Superior temporal gyrus (tissue), 1 donor: ENCODE measurements at regions not wholly inside any gene's neighbourhood (a gene's known extent, or its start where the extent isn't known, plus 50 kb on each side); places are given as distances from the start of the nearest gene placed in this dataset.
A peak's percentile ranks its signal among the peaks of the same experiment; 100 is the strongest.

ENCODE experiments used
- DNase-seq: peaks from one replicate; pipeline ENCODE4 v3.0.0-alpha.2; 2016; ENCODE audit errors: extremely low spot score

DNA sequence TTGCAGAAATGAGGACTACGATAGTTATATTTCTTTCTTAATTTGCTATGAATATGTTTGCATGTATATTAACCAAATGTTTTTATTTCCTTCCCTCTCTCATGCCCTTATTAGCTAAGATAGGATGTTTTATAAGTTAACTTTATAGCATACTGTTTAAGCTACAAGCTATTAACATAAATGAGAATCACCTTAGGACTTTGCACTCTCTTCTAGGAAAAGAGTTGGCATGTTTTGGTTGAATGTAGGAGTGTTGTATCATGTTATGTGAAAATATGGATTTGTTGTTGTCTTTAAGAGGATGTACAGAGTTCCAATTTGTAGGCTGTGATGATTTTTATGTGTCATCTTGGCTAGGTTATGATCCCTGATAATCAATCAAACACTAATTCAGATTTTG is 467.4 kb upstream of the SETBP1 start:
- DNase-seq, result no peak

DNA sequence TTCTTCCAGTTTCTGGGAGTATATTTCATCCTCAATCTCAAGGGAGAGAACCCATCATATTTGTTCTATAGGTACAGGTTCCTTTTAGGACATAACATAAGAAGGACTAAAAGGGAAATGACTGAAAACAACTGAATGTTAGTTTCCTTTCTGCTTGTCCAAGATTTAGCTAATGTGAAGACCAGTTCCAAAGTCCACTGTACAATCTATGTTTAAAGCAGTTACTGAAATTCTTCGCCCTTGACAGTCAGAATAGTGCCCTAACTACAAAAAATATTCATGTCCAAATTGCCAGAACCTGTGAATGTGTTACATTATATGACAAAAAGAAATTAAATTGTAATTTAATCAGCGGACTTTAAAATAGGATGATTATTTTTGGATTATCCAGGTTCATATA is 466.3 kb upstream of the SETBP1 start:
- no peak for DNase-seq

DNA sequence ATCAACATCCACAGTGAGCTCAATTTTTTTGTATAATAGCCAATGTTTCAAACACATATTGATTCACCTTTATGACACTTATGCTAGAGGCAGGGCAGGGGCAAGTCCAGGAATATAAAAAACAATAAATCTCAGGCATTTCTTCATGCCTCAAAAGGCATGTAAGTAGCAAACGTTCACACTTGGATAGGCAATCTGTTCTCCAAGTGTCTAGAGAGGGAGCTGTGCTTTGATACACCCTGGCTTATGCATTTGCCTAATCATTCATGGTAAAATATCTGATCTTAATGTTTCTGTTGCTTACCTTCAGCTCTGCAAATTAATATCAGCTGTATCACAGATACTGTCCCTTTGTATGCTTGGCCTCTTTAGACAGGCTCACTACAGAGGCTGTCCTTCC is 464.5 kb upstream of the SETBP1 start:
- DNase-seq, result no peak

DNA sequence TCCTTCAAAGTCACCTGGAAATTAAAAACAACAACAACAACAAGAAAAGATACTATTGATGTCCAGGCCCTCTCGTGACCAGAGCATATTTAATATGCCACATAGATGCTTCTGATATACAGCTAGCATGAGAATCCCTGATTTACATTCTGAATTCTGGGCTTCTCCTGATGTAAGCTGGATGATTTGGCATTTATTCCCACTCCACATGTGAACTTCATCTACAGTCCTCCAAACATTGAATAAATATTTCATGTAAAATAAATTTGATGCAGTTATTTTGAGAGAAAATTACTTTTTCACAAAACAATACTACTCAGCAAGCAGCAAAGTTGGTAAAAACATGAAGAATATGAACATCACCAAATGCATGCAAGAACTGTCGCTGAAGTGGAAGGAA is 453.2 kb upstream of the SETBP1 start:
- no peak for DNase-seq

DNA sequence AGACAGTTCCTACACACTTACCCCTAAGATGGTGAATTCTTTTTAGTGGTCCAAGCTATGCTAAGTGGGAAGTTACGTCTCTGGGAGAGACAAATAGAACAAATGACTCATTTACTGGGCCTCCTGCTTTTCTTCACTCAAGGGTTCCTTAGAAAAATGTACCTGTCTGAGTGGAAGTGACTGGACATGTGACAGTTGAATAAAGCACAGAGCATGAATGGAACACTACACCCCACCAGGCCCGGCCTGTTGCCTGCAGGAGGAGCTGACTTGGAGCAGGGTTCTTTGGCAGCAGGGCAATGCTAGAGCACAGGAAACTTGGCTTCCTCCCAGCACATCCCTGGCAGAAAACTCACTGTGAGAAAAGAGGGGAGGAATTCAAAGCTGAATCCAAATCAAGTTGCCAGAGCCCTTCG is 451.0 kb upstream of the SETBP1 start:
- DNase-seq, result peak; percentile 80

DNA sequence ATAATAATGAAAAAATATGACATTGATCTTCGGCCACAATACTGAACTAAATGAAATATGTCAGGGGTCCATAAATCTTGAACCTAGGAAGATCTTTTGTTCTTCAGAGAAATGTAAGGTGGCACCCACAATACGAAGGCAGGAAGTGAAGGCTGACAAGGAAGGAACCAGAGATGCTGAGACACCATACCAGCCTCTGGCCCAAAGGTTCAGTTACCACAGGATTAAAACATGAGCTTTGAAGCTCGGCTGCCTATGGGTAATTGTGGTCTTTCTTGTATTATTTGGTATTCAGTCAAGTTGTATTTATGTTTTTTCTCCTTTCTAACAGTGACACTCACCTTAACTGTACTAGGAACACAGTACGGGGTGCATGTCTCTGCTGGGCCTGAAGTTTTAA is 448.8 kb upstream of the SETBP1 start:
- DNase-seq, result no peak

DNA sequence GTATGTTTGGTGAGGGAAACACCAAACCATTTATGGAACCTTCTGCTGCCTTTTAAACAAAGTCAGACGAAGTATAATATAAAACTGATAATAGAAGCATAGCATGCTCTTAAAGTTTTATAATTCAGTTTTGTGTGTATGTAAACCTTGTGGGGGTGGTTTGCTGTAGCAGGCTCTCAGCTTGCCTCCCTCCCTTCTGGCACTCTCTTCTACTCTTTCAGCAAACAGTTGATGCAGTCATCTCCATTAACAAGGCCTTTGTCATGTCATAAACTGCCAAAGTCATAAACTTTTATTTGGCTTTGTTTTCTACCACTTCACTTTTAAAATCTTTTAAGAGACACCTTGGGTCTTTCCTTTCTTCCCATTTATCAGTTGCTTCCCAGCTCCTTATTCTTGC is 448.2 kb upstream of the SETBP1 start:
- DNase-seq, result no peak

DNA sequence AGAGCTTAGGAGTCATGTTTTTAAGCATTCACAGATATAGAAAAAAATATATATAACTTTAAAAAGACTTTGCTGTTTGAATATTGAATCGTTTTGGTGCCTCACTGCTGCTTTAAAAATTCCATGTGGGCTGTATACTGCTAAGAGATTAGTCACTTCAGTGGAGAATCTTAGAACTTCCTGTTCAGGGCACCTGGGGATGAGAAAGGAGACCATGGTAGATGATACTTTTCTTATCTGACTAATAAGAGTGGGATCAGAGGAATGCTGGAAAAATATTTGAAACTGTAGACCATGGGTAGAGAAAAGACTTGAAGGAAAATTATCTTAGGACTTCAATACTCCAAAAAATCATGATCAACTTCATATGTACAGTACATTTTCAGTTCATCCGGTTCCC is 442.2 kb upstream of the SETBP1 start:
- DNase-seq, result no peak

DNA sequence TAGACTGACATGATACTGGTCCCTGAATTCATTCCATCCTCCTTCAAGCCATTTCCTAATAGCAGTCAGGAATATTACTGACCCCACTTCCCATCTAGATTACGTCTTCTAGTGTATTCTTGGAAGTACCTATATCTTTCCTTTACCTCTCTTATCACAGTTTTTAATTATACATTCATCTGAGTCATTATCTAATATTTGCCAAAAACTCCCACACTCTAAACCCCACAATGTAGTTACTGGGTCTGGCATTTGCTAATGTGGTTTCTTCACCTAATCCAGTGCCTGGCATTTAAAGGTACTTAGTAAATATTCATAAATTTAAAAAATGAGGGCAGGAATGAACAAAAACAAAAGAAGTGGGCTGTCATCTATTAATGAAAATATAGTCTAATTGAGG is 441.8 kb upstream of the SETBP1 start:
- no peak for DNase-seq

DNA sequence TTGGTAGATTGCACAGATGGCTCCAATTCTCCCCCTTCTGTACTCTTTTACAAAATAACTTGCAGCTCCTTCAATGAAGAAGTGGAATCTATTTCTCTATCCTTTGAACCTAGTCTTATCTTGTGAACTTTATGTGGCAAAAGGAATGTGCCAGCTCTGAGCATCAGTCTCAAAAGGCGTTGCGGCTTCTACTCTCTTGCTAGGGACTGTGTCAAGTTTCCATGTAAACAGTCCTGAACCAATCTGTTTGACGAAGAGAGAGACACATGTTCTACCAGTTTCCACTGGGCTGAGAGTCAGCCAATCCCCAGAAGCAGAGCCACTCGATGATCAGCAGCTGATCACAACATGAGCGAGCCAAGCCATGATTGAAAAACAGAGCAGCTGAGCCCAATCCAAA is 439.7 kb upstream of the SETBP1 start:
- DNase-seq, result no peak

DNA sequence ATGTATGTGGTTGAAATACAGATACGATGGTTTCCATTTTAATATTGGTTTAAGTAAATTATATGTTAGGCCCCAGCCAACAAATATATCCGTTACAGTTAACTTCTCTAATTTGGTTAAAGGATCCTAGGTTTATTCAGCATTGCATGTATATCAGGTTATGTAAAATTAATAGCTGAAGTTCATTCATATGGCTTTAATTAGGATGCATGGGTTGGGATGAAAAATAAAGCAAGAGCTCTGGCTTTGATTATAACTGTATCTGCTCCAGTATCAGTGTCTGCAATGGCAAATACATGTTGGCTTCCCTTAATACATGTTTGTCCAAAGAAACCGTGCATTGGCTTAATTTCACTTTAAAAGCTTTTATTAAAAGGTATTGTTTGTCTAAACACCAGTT is 435.7 kb upstream of the SETBP1 start:
- DNase-seq, result no peak

DNA sequence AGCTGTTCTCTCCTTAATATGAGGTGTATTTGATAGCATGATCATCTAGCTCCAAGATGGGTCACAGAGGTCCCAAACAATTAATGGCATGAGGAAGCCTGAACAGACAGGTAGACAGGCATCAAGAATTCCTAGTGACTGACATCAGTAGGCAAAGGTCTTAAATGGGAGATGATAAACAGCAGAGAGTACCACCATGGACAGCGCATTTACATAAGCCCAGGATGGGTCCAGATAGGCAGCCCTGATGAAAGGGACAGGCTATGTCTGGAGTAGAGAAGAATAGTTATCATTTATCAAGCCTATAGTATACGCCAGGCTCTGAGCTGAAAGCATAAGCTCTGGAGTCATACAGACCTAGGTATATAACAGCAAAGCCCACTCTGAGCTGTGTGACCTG is 434.7 kb upstream of the SETBP1 start:
- DNase-seq, result no peak

DNA sequence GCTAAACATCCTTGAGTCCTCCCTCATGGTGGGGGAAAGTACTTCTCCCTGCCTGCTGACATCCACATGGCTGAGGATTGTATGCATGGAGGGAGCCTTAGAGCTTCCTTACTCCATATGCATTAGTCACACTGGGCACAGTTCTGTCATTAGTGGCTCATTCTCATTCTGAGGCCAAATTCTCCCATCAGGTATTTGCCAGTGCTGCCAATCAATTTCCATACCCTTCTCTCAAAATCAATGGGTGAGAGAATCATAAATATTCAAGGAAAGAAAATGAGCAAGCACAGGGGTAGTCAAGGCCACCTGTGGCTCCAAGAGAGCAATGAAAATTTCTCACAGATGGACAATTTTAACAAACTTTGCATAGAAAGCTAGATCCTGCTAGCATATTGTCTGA is 422.6 kb upstream of the SETBP1 start:
- DNase-seq, result no peak

DNA sequence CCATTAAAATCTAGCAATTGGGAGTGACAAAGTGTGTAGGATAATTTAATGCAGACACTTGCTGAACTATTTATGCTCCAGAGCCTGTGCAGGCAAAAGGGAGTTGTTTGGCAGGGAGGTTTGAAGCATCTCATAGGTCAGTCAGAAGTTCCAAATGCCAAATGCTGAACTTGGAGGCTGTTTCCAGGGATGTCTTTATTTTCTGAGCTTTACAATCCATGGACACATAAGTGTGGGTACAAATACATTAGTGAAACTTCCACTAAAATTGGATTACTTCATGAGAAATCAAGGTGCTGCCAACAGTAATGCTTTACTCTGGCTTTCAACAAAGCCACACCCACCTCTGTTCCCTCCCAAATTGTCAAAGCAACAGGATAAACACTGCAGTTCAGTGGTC is 422.1 kb upstream of the SETBP1 start:
- no peak for DNase-seq

DNA sequence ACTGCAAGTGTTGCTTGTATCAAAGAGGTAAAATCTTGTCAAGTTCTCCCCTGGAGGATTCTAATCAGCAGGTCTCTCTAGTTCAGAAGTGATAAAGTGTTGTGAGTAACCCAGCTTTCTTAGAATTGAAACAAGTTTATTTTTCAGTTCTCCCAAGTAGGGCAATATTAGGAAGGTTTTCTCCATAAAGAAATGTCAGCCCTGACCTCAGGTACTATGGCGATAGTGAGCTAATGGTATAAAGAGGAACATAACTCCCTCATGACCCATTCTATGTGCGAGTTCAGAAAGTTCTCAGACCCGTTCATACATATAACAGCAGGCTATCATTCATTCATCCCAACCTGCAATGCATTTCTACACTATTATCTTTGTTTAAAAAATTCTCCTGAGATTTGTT is 421.1 kb upstream of the SETBP1 start:
- no peak for DNase-seq

DNA sequence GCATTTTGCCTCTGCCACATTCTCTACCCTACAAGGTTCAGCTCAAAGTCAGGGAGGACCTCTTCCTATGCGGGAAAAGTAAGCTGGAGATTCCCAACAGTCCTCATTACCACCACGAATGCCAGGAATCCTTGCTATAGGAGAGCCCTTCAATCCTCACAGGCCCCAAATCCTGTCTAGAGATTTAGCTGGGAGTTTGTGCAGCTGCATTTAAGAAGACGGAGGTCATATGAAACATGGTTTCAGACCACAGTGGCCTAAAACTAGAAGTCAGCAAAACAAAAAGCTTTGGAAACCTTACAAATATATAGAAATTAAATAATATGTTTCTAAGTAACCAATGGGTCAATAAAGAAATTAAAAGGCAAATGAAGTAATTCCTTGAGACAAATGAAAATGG is 415.3 kb upstream of the SETBP1 start:
- DNase-seq, result no peak

DNA sequence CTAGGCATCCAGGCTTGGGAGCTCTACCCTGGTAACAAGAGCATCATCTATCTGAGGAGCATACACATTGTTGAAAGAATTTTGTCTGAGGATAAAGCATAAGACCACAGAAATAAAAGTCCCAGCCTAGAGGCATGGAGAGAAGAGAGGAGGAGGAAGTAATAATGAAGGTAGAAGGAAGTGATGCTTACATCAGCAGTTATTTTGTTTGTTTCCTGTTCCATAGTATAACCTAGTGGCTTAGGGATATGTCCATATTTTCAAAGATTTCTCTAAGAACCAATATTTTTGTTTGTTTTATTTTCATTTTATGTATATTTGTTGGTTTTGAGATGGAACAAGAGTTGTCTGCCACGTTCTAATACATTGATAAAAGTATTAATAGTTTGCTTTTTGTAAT is 407.4 kb upstream of the SETBP1 start:
- DNase-seq, result no peak

DNA sequence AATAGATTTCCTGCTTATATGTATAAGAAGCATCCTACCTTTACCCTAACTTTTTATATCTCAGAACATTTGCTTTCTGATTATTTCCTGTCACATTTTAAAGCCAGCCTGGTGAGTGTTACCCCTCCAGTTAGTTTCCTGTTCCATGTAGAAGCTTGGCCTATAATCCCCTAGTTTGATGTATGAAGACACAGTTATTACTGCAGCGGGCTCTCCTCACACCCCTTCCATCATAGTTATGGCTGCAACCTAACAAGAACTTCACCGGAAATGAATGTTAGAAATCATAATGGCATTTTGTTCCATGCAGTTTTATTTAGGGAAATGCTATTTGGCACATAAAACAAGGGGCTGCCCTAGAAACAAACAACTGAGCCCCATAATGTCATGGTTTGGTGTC is 400.2 kb upstream of the SETBP1 start:
- DNase-seq, result no peak

DNA sequence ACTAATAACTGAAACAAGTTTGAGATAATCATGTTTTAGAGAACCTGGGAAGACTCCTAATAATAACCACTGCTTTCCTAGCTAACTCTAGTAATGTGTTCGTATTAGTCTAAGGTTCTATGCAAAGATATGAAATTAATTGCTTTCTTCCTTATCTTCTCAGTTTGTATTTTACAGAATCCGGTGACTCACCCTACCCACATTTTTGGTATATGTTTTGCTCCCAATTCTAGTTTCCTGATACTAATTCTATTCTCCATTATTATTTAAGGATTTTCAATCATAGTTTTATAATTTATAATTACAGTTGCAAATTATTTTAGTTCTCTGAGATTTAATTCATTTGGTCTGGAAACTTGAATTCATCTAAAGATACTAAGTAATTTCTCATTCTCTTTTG is 394.6 kb upstream of the SETBP1 start:
- DNase-seq, result no peak

DNA sequence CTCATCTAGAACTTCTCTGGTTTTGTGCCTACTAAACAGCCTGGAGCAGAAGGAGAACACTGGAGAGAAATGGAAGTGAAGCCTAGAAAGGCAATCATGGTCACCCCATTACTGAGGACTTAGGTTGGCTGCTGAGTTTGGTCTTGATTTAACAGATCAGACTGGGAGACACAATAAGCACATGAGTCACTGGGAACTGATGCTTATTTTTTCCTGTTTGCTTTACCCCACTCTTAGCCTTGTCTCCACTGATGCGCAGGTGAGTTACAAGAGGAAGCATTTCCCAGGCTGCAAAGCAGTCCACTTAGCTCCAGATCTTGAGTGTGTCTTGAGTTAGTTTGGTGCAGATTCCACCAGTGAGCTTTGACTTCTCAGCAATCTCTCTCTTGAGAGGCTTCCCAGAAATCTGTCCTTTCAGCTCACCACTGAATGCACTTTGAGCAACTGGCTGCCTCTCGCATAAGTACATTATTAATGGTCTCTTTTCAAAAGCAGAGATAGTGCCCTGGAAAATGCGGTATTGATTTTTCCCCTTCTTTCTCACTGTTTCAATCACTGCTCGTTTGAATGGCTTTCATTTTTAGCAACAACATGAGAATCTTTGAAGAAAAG is 390.2 kb upstream of the SETBP1 start:
- no peak for DNase-seq

DNA sequence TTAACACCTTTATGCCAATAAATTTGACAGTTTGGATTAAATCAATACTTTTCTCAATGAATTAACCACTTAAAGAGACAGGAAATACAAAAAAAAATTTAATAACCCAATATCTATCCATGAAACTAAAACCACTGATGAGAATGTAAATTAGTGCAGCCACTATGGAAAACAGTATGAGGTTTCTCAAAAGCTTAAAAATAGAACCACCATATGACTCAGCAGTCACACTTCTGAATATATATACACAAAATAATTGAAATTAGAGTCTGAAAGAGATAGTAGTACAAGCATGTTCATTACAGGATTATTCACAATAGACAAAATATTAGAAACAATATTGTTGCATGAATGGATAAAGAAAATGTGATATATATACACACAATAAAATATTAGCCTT is 382.1 kb upstream of the SETBP1 start:
- DNase-seq, result no peak

DNA sequence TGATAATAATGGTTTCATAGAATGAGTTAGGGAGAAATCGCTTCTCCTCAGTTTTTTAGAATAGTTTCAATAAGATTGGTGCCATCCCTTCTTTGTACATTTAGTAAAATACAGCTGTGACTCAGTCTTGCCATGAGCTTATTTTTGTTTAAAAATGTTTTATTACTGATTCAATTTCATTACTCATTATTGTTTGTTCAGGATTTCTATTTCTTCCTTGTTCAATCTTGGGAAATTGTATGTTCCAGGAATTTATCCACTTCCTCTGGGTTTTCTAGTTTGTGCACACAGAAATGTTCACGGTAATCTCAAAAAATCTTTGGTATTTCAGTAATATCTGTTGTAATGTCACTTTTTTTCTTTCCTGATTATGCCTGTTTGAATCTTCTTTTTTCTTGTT is 371.5 kb upstream of the SETBP1 start:
- DNase-seq, result no peak

DNA sequence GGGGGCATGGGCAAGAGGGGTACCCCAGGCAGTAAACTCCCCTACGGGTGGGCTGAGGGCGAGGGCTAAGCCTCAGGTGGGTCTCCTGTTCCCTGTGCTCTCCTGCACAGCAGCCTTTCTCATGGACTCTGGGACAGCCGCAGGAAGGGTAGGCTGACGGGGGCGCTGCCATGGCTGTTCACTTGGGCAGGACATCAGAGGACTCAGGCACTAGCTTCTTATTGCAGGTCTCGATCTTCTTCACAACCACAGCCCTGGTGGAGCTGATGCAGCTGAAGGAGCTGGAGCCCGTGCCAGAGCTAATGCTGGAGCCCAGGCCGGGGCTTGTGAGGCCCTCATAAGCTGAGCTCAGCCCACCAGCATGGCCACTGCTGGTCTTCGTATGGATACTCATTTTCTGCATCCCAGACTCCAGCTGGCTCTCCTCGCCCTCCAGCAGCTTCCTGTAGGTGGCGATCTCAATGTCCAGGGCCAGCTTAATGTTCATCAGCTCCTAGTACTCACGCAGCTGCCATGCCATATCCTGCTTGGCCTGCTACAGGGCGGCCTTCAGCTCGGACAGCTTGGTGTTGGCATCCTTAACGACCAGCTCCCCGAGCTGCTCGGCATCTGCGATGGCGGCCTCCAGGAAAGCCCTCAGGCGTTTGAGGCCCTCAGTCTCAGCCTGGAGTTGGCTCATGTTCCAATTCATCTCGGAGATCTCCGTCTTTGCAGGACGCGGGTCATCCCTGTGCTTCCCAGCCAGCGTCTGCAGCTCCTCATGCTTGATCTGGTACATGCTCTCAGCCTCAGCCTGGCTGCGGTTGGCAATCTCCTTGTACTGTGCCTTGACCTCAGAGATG is 359.8 kb upstream of the SETBP1 start:
- DNase-seq, result no peak
